ENCODE measurements at regions not wholly inside any gene's neighbourhood (a gene's known extent, or its start where the extent isn't known, plus 50 kb on each side); places are given as distances from the start of the nearest gene placed in this dataset.
A peak's percentile ranks its signal among the peaks of the same experiment; 100 is the strongest.
"Not testable (repeated sequence)": the region's sequence is repeated elsewhere in the genome, so short reads cannot be mapped to it uniquely, and the experiment has no call there.

- ATAC-seq; DNase-seq; intact Hi-C loops (cut with DNase I, micrococcal nuclease): not testable (repeated sequence)
Measured at GRCh38 chr4:170347191-170347590, 257.4 kb upstream of the AADAT start.

DNA sequence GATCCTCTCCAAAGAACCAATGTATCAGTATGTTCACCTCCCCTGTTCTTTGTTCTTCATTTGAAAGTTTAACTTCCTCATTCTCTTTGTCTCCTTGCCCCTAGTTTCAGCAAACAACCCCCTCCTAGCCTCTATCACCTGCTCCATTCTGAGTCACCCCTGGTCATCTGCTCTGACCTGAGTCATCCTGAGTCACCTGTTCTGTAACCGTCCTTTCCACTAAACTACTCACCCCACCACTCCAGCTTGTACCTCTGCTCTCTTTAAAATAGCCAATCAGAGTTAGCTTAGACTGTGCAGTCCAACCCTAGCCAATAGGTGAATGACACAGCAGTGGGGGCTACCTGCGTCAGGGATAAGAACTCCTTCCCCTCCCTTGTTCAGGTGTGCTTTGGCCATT is 249.8 kb upstream of the AADAT start:
- intact Hi-C loops (cut with DNase I, micrococcal nuclease) = no loop called here
- ATAC-seq (no peak), DNase-seq (no peak)

- DNase-seq (no peak), ATAC-seq (no peak)
- intact Hi-C loops (cut with DNase I, micrococcal nuclease) = no loop called here
Measured at GRCh38 chr4:170336238-170336775, 246.6 kb upstream of the AADAT start.

- DNase-seq (no peak), ATAC-seq (no peak)
- intact Hi-C loops (cut with DNase I, micrococcal nuclease) = no loop called here
Measured at GRCh38 chr4:170325599-170325998, 235.8 kb upstream of the AADAT start.

GRCh38 chr4:170323623-170324022 is 233.9 kb upstream of the AADAT start:
- ATAC-seq = no peak
- no peak for DNase-seq

GRCh38 chr4:170307182-170307581 is 217.4 kb upstream of the AADAT start:
- ATAC-seq (no peak), DNase-seq (no peak)
- intact Hi-C loops (cut with DNase I, micrococcal nuclease) = no loop called here

More at GRCh38 chr4:170323623-170324022, 233.9 kb upstream of the AADAT start:
- intact Hi-C loops (cut with DNase I, micrococcal nuclease) = no loop called here

DNA sequence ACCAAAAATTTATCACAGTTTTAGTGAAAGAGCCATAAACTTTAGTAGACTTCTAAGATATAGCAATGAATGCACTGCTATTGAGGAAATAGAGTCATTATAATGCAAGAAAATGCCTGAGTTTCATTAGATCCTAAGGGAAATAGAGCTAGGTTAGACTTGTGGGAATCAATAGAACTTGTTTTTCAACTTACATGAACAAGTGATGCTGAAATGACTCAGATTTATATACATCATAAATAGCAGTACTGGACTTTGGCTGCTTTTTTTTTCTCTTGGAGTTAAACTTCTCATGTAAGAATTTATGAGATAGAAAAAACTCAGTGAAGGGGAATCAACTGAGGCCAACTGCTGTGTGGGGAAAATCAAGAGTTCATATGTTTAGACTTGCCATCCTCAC is 216.5 kb upstream of the AADAT start:
- intact Hi-C loops (cut with DNase I, micrococcal nuclease) = no loop called here
- peak; percentile 93 for ATAC-seq
- no peak for DNase-seq

DNA sequence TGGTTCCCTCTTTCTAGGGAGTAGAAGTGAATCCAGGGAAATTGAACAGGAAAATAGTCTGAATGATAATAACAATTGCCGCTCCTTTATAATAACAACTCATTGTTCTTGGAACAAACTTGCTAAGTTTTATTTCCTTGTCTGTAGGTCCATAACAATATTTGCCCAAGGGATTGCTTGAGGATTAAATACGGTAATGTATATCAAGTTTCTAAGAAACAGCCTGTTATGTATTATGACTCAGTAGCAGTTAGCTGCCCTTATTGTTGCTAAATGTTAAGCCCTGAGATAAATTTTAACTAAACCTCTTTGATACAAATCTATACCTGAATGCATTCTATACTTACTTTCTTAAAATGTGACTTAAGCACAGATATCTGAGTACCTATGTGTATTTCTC is 215.9 kb upstream of the AADAT start:
- intact Hi-C loops (cut with DNase I, micrococcal nuclease) = no loop called here
- no peak for DNase-seq
- peak; percentile 80 for ATAC-seq

DNA sequence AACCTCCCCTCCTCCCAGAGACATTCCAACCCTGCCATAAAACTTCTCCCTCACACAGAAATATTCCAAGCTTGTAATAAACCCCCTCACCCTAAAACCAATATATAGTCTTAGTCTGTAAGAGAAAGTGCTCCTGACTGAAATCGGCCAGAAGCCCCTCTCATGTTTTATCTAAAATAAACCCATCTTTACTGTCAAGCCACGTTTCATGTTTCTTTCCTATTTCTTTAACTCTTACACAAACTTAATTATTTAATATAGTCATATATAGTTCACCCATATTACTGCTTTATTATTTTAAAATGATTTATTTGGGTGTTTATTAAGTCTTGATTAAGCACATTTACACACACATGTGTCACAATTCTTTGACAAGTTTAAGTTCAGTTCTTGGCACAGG is 191.3 kb upstream of the AADAT start:
- DNase-seq = no peak
- intact Hi-C loops (cut with DNase I, micrococcal nuclease) = no loop called here
- no peak for ATAC-seq

GRCh38 chr4:170278460-170278859 is 188.7 kb upstream of the AADAT start:
- ATAC-seq = no peak
- DNase-seq = no peak
- intact Hi-C loops (cut with DNase I, micrococcal nuclease) = no loop called here

DNA sequence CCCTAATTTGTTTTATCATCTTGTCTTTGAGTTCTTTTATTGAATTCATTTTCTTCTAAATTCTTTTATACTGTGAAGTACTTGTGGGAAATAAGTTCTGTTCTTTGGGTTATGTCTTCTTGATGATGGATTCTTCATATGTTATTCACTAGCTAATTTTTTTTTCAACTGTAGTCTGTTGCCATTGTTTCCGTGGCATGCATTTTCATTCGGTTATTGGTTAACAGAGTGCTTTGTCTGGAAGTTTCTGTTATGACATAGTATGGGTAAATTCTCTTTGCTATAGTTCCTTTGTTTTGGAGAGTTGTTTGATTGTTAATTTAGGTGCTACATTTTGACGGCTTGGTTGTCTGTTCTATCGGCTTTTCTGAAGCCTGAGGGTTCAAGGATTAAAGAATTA is 184.9 kb upstream of the AADAT start:
- intact Hi-C loops (cut with DNase I, micrococcal nuclease) = no loop called here
- no peak for ATAC-seq
- no peak for DNase-seq

DNA sequence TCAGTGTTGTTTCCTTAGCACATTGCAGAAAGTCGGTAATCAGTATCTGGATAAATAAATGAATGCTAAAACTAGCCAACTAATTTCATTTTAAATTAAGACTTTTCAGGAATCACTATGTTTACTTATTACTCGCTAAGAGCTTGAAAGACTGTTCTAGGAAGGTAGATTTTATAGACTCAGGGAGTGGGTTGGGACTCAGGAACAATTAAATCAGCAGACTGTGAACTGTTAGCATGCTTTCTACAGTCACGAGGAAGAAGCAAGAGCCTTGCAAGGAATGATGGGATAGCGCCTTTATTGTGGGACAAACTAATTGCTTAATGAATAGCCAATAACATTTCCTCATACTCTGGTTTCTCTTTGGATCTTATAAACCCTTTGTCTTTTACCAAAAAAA is 183.2 kb upstream of the AADAT start:
- DNase-seq = no peak
- intact Hi-C loops (cut with DNase I, micrococcal nuclease) = no loop called here
- ATAC-seq = peak; percentile 92

- ATAC-seq (no peak), DNase-seq (no peak)
- intact Hi-C loops (cut with DNase I, micrococcal nuclease) = no loop called here
Measured at GRCh38 chr4:170271723-170272122, 182.0 kb upstream of the AADAT start.

- intact Hi-C loops (cut with DNase I, micrococcal nuclease) = no loop called here
- ATAC-seq = no peak
- DNase-seq = no peak
Measured at GRCh38 chr4:170270628-170271027, 180.9 kb upstream of the AADAT start.

DNA sequence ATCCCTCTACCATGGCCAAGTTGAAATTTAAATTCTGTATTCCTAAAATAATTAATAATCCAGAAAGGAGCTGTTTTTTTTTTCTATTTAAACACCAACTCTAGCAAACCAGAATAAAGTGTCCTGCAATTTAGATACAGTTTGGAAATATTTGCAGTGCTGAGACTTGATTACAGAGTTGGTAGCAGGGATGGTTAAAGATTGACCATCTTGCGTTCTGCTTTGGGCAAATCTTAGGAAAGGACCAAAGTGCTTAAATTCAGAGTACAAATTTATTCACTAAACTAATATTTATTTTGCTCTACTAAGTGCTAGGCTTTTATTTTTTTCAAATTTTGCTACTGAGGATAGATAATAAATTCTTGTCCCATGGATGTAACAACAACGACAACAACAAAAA is 180.2 kb upstream of the AADAT start:
- DNase-seq = no peak
- ATAC-seq = no peak
- intact Hi-C loops (cut with DNase I, micrococcal nuclease) = no loop called here

DNA sequence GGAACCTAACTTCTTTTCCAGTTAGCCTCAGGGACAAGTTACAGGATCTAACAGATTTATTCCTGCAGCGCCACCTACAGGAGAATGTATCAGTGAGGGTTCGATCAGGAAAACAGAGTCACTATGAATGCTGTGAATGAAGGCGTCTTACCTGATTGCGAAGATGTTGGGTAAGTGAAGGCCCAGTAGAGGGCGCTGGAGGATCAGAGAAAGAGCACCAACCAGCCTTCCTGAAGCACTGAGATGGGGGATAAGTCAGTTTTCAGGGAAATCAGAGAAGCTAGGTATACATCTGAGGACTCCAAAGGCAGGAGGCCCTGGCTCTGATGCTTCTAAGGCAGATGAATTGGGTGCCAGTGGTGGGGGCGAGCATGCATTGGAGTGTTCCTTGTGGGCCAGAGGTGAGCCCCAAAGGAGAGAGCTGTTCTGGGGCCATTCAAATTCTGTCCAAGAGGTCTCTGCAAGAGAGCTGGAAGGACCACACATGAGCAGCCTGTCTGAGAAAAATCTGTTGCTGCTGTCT is 169.9 kb upstream of the AADAT start:
- ATAC-seq (peak; percentile 98), DNase-seq (peak; percentile 74 to 83)
- intact Hi-C loops (cut with DNase I, micrococcal nuclease) = loop anchor here in 1 of 2 donors (5.0 kb wide), 1 partner anchor 122 kb away; no protein-coding TSS in a partner anchor

DNA sequence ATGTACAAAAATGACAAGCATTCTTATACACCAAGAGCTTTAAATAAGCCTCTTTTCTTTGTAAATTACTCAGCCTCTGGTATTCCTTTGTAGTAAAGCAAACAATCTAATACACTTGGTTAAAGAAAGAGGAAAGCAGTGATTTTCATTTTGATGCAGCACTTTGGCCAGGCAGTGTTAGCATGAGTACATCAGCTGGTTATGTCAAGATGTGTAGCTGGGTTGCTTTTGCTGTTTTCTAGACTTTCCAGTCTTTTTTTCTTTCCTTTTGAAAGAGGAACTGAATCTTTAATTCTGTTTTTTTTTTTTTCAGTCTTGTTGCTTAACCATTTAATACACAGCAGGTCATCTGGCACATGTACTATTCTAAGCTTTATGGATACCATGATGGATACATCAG is 167.1 kb upstream of the AADAT start:
- intact Hi-C loops (cut with DNase I, micrococcal nuclease) = no loop called here
- ATAC-seq (no peak), DNase-seq (no peak)

DNA sequence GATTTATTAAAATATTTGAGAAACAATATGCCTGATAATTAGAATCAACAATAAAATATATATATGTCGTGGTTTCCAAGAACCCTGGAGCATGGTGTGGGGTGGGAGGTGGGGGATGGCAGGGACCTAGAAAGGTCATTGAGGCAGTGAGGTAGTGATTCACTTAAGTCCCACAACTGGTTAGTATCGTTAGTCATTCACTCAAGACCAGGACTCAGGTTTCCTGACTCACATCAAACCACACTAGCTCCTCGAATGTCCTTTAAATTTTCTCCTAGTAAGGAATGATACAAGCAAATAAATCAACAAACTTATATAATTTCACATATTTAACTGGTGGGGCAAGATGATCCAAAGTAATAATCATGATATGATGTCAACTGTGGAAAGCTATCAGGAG is 158.8 kb upstream of the AADAT start:
- intact Hi-C loops (cut with DNase I, micrococcal nuclease) = no loop called here
- ATAC-seq = no peak
- DNase-seq = no peak

- DNase-seq (no peak), ATAC-seq (peak; percentile 35)
- intact Hi-C loops (cut with DNase I, micrococcal nuclease) = no loop called here
Measured at GRCh38 chr4:170248029-170248428, 158.3 kb upstream of the AADAT start.

GRCh38 chr4:170247596-170247995 is 157.8 kb upstream of the AADAT start:
- ATAC-seq = peak; percentile 70
- intact Hi-C loops (cut with DNase I, micrococcal nuclease) = no loop called here
- DNase-seq = no peak

- intact Hi-C loops (cut with DNase I, micrococcal nuclease) = no loop called here
- DNase-seq = no peak
- no peak for ATAC-seq
Measured at GRCh38 chr4:170243662-170244288, 154.0 kb upstream of the AADAT start.
